Left lung (tissue), 4 donors: ENCODE measurements at regions not wholly inside any gene's neighbourhood (a gene's known extent, or its start where the extent isn't known, plus 50 kb on each side); places are given as distances from the start of the nearest gene placed in this dataset.

ENCODE experiments used
- ATAC-seq: fragments of 200-7000 bp; cut with Tn5 transposase; one replicate; pipeline ENCODE4 v1.9.1; 2020; ENCODE audit warnings: moderate library complexity
- DNase-seq, 4 donors: peaks; one replicate each; pipeline ENCODE4 v3.0.0-alpha.2; 2013 to 2020
- H3K27ac ChIP-seq, 2 donors: fragments of 200-600 bp; sonication (generic) in 1 of 2; one replicate each; pipeline versions ENCODE4 v1.5.0 to v1.8.0; 2020 to 2021
- H3K27me3 ChIP-seq, 2 donors: fragments of 200-600 bp; sonication (generic) in 1 of 2; one replicate each; pipeline versions ENCODE4 v1.5.0 to v1.8.0; 2020 to 2021
- H3K36me3 ChIP-seq, 2 donors: fragments of 200-600 bp; sonication (generic) in 1 of 2; one replicate each; pipeline versions ENCODE4 v1.5.0 to v1.8.0; 2020 to 2021
- H3K4me1 ChIP-seq, 2 donors: fragments of 200-600 bp; one replicate each; pipeline ENCODE4 v1.8.0; 2021
- H3K4me3 ChIP-seq, 2 donors: fragments of 200-600 bp; sonication (generic) in 1 of 2; one replicate each; pipeline versions ENCODE4 v1.5.0 to v1.8.0; 2020 to 2021; ENCODE audit warnings: mild to moderate bottlenecking in 1 of 2
- H3K9me3 ChIP-seq, 2 donors: fragments of 200-600 bp; sonication (generic) in 1 of 2; one replicate each; pipeline versions ENCODE4 v1.5.0 to v1.8.0; 2020 to 2021
- intact Hi-C, 2 donors: fragments of 100-400 bp; cut with DNase I; formaldehyde crosslinking; loops; one replicate each; pipeline versions ENCODE4 v1.11.2 to v1.14.2; 2022
- TF ChIP-seq, protein P1 (sequence below), 2 donors: fragments of 200-600 bp; sonication (generic) in 1 of 2; IDR thresholded peaks; one replicate each; pipeline versions ENCODE4 v1.5.0 to v1.8.0; 2021; ENCODE audit warnings: antibody characterized with exemption in 2 of 2
- donor health status: DM: no; HTN: yes; CAD: no.
- donor health status: DM: no; HTN: no; CAD: no.

DNA sequence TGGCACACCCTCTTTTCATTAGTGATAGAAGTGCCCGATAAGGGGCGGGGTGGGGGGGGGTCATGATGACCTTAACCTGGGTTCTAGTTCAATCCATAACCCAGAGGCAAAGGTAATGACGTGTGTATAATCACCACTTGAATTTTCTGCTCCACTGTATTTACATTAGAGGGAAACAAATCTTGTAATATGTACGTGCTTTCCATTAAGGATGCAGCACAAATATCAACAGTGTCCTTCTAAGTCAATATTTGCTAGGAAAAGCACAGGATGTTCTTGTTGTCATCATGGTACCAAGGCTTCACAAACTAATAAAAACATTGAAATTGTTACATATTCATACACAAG, 121.2 kb upstream of the SLC38A2 start:
- H3K4me3 ChIP-seq, result no peak overlapping the region
- no peak for DNase-seq
- intact Hi-C loops, result no loop called here
- no peak for ATAC-seq
- H3K4me1 ChIP-seq, result peaks cover 10 to 15% of the 10 kb centered on the region in 2 donors
- TF ChIP-seq, protein P1, sequence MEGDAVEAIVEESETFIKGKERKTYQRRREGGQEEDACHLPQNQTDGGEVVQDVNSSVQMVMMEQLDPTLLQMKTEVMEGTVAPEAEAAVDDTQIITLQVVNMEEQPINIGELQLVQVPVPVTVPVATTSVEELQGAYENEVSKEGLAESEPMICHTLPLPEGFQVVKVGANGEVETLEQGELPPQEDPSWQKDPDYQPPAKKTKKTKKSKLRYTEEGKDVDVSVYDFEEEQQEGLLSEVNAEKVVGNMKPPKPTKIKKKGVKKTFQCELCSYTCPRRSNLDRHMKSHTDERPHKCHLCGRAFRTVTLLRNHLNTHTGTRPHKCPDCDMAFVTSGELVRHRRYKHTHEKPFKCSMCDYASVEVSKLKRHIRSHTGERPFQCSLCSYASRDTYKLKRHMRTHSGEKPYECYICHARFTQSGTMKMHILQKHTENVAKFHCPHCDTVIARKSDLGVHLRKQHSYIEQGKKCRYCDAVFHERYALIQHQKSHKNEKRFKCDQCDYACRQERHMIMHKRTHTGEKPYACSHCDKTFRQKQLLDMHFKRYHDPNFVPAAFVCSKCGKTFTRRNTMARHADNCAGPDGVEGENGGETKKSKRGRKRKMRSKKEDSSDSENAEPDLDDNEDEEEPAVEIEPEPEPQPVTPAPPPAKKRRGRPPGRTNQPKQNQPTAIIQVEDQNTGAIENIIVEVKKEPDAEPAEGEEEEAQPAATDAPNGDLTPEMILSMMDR (IDR thresholded peaks at IDR 0.05), result no peak
- peak overlapping the region in 1 of 2 donors; percentile 60 for H3K27ac ChIP-seq
- no peaks in the 10 kb centered on the region for H3K27me3 ChIP-seq
- no peaks in the 10 kb centered on the region for H3K9me3 ChIP-seq
- H3K36me3 ChIP-seq, result no peaks in the 10 kb centered on the region

DNA sequence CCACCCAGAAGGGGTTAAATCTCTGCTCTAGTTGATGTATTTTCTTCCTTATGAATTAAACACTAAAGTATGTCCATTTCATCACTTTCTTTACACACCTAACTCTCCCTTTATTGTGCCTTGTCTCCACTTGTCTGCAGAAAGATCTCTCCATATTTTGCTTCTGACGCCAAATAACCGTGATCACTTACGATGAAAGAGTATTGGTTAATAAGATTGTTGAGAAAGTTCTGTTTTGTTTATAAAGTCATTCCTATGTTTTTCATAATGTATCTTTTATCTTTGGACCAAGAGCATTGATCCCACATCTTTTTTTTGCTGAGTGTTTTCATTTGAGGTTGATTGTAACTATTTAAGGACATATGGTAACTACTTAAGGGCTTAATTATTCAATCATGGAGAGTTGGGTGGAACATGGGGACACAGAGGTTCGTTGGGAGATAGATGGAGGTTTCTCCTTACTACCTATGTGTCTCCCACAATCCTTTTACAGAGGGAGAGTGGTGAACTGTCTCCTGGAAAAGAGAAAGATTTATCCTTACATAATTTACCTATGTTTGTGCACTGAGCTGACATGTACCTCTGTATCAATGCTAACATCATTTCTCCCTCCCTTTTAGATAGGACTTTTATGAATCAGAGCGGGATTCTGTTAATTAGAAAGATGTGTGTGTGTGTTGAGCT, 120.7 kb upstream of the SLC38A2 start:
- intact Hi-C loops, result no loop called here
- ATAC-seq (no peak), DNase-seq (no peak)
- Histone ChIP-seq H3K36me3 (no peaks in the 10 kb centered on the region), H3K9me3 (no peaks in the 10 kb centered on the region), H3K27me3 (no peaks in the 10 kb centered on the region), H3K27ac (peak overlapping the region in 1 of 2 donors; percentile 60), H3K4me1 (peaks cover 10 to 15% of the 10 kb centered on the region in 2 donors), H3K4me3 (no peak overlapping the region)
- TF ChIP-seq, protein P1 (IDR thresholded peaks at IDR 0.05), result no peak

DNA sequence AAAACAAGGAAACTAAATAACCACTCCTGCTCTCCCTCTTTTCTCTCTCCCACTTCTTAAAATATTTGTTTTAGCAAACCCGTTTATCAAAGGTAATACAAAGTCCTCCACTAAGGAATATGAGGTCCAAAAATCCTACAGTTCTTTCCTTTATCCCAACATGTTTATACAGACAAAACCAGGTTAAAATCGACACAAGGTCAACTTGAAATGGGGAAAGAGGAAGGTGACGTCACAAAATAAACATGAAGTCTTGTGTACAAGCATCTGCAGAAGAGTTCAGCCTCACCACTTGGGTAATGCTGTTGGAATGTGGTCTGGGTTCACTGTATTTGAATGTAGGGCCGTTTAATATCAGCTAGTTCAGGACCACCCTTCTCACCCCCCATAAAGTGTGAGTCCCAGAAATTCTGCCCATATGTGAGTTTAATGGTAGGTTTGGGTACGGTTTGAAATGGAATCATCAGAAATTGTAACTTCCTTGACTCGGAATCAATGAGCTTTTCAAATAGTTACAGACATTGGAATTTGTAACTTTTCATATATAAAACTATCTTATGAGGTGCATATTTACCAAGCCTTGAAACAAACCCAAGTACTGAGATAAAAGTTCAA, 120.0 kb upstream of the SLC38A2 start:
- Histone ChIP-seq H3K9me3 (no peaks in the 10 kb centered on the region), H3K27ac (peak overlapping the region in 1 of 2 donors; percentile 60), H3K27me3 (no peaks in the 10 kb centered on the region), H3K4me1 (peaks cover 10 to 17% of the 10 kb centered on the region in 2 donors), H3K4me3 (no peak overlapping the region), H3K36me3 (no peaks in the 10 kb centered on the region)
- intact Hi-C loops, result no loop called here
- peak in 1 of 4 donors; percentile 46 for DNase-seq
- TF ChIP-seq, protein P1 (IDR thresholded peaks at IDR 0.05), result no peak
- ATAC-seq, result peak; percentile 83

DNA sequence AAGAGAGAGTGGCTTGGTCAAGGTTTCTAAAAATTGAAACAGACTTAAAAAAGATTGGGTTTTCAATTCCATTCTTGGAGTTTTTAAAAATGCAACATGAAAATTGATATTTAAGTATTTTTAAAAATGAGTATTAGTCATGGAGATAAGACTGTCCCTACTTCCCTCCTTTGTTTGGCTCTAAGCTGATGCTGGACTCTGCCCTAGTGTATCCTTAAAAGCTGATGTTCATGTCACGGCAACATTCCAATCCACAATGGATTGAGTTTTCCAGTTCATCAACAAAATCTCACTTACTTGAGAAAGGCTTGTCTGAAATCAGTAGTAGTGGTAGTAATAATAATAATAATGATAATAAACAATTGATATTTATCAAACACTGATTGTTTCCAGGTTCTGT, 119.0 kb upstream of the SLC38A2 start:
- TF ChIP-seq, protein P1 (IDR thresholded peaks at IDR 0.05), result no peak
- Histone ChIP-seq H3K27ac (peak overlapping the region in 1 of 2 donors; percentile 30), H3K36me3 (no peaks in the 10 kb centered on the region), H3K9me3 (no peaks in the 10 kb centered on the region), H3K4me1 (peaks cover 10 to 27% of the 10 kb centered on the region in 2 donors), H3K4me3 (no peak overlapping the region), H3K27me3 (no peaks in the 10 kb centered on the region)
- intact Hi-C loops, result no loop called here
- DNase-seq (no peak), ATAC-seq (no peak)

DNA sequence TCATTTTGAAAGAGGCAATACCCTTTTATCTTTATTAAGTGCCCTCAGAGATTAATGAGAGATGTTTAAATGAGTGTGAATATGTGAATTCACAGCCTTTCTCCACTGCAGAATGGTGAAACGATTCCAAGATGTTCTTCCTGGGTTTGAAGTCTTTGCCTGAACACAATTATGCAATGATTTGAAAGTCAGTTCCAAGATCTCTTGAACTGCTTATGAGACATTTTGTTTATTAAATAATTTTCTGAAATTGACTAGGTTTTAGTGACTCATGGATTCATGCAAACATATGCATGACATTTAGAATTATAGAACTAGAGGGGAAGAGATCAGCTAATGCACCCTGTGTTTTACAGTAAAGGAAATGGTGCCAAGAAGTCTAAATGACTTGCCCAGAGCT, 118.1 kb upstream of the SLC38A2 start:
- H3K27ac ChIP-seq, result peak overlapping the region in 1 of 2 donors; percentile 30
- intact Hi-C loops, result no loop called here
- H3K27me3 ChIP-seq, result no peaks in the 10 kb centered on the region
- TF ChIP-seq, protein P1 (IDR thresholded peaks at IDR 0.05), result no peak
- H3K9me3 ChIP-seq, result no peaks in the 10 kb centered on the region
- ATAC-seq (no peak), DNase-seq (peak in 1 of 4 donors; percentile 46)
- peaks cover 10 to 30% of the 10 kb centered on the region in 2 donors for H3K4me1 ChIP-seq
- no peaks in the 10 kb centered on the region for H3K36me3 ChIP-seq
- no peak overlapping the region for H3K4me3 ChIP-seq
